ENCODE measurements at regions not wholly inside any gene's neighbourhood (a gene's known extent, or its start where the extent isn't known, plus 50 kb on each side); places are given as distances from the start of the nearest gene placed in this dataset.
A peak's percentile ranks its signal among the peaks of the same experiment; 100 is the strongest.

DNA sequence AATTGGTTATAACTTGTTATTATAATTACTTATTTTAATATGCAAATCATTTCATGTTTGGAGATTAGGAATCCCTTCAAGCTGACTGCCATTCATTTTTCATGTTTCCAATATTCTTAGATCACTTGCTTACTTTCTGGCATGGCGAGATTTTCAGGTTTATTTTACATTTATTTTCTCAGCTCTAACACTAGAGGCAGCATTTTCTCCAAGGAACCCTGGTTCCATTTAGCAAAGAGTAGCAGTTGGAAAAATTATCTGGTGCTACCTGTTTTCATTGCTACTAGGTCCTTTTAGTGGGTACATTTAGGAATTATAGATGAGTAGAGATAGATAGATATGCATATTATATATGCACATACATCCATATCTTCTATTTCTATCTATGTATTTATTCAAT lies 90.9 kb upstream of the TRPC4 start:
- TF ChIP-seq, protein P1, sequence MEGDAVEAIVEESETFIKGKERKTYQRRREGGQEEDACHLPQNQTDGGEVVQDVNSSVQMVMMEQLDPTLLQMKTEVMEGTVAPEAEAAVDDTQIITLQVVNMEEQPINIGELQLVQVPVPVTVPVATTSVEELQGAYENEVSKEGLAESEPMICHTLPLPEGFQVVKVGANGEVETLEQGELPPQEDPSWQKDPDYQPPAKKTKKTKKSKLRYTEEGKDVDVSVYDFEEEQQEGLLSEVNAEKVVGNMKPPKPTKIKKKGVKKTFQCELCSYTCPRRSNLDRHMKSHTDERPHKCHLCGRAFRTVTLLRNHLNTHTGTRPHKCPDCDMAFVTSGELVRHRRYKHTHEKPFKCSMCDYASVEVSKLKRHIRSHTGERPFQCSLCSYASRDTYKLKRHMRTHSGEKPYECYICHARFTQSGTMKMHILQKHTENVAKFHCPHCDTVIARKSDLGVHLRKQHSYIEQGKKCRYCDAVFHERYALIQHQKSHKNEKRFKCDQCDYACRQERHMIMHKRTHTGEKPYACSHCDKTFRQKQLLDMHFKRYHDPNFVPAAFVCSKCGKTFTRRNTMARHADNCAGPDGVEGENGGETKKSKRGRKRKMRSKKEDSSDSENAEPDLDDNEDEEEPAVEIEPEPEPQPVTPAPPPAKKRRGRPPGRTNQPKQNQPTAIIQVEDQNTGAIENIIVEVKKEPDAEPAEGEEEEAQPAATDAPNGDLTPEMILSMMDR (IDR thresholded peaks at IDR 0.05; ENCODE audit: low read depth, low read length): peak; percentile 20
- TF ChIP-seq, protein P2, sequence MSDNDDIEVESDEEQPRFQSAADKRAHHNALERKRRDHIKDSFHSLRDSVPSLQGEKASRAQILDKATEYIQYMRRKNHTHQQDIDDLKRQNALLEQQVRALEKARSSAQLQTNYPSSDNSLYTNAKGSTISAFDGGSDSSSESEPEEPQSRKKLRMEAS (IDR thresholded peaks at IDR 0.05; ENCODE audit: low read depth, low read length): no peak
- TF ChIP-seq POLR2A (IDR thresholded peaks at IDR 0.05; ENCODE audit: extremely low read depth, insufficient read length): no peak
